OCI-LY3 (cell line): ENCODE measurements at regions not wholly inside any gene's neighbourhood (a gene's known extent, or its start where the extent isn't known, plus 50 kb on each side); places are given as distances from the start of the nearest gene placed in this dataset.

ENCODE experiments used
- EZH2phosphoT487 ChIP-seq: fragments of 200-600 bp; shearing (Covaris generic); IDR thresholded peaks from 2 replicates; pipeline ENCODE4 v1.6.1; 2018; ENCODE audit warnings: antibody characterized with exemption, mixed run types, low read depth
- TF ChIP-seq, protein P1 (sequence below): fragments of 200-600, 300-600 bp; sonication (generic); IDR thresholded peaks from 2 replicates; pipeline ENCODE4 v1.5.1; 2014; ENCODE audit warnings: antibody characterized with exemption, low read length, low read depth

- TF ChIP-seq, protein P1, sequence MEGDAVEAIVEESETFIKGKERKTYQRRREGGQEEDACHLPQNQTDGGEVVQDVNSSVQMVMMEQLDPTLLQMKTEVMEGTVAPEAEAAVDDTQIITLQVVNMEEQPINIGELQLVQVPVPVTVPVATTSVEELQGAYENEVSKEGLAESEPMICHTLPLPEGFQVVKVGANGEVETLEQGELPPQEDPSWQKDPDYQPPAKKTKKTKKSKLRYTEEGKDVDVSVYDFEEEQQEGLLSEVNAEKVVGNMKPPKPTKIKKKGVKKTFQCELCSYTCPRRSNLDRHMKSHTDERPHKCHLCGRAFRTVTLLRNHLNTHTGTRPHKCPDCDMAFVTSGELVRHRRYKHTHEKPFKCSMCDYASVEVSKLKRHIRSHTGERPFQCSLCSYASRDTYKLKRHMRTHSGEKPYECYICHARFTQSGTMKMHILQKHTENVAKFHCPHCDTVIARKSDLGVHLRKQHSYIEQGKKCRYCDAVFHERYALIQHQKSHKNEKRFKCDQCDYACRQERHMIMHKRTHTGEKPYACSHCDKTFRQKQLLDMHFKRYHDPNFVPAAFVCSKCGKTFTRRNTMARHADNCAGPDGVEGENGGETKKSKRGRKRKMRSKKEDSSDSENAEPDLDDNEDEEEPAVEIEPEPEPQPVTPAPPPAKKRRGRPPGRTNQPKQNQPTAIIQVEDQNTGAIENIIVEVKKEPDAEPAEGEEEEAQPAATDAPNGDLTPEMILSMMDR: no peak
- TF ChIP-seq EZH2phosphoT487: no peak
Measured at GRCh38 chr7:16235147-16236114, 185.9 kb downstream of the CRPPA start.
